Skeletal muscle cell (primary cell): ENCODE measurements at regions not wholly inside any gene's neighbourhood (a gene's known extent, or its start where the extent isn't known, plus 50 kb on each side); places are given as distances from the start of the nearest gene placed in this dataset.

ENCODE experiments used
- DNase-seq: peaks from one replicate; pipeline ENCODE4 v3.0.0-alpha.2; 2010; ENCODE audit warnings: low read depth
- H3K4me3 ChIP-seq: 2 replicates; pipeline ENCODE4 v1.5.1; 2011; ENCODE audit warnings: low read depth, mild to moderate bottlenecking, control low read depth, low read length, moderate library complexity

GRCh38 chr6:41494212-41495110 lies 51.7 kb upstream of the FOXP4 start:
- DNase-seq = no peak

More at GRCh38 chr6:41494212-41495110, 51.7 kb upstream of the FOXP4 start:
- no peak overlapping the region for H3K4me3 ChIP-seq
